ENCODE measurements at regions not wholly inside any gene's neighbourhood (a gene's known extent, or its start where the extent isn't known, plus 50 kb on each side); places are given as distances from the start of the nearest gene placed in this dataset.

DNA sequence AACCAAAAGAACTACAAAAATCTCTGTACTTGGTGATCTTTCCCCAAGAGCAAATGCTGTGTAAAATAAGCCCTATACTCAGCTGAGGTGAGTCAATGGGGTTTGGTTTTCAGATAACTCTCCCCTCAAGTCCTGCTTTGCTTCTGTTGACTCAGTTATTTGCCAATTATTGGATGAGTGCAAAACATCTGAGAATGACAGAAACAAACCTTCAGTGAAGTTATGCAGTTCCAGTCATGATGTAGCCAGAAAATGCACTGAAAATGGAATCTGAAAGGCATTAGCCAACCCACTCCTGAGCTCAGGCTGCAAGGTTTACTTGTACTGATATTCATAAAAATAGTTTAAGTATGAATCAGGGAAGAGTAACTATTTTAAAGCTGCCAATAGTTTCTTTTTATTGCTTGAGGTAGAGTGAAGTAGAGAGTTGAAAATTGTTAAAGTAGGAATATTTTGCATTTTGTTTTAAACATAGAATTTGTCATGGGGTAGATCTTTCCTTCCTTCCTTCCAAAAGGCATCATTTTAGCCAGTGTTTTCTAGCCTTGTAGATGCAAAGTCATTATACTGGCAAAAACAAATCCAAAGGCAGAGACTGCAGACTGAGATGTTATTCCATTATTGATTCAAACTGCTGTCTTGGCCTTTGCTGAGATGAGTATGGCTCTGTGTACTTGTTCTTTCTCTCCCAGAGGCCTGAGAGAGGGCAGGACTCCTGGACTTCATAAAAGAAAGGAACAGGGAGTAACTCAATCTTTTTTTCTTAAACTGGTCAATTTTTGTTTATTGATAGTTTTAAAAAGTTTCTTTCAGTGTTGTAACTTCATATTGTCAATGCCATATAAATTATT is 215.3 kb downstream of the RND3 start:
- Histone ChIP-seq H3K4me3 (no peak overlapping the region), H3K27ac (replicated peaks) (no peak overlapping the region), H3K4me1 (no peaks in the 10 kb centered on the region), H3K27me3 (ENCODE audit: low read depth) (no peaks in the 10 kb centered on the region), H3K9me3 (replicated peaks) (peaks cover 10% of the 10 kb centered on the region), H3K36me3 (no peaks in the 10 kb centered on the region)
- no peak for DNase-seq
- TF ChIP-seq, protein P1, sequence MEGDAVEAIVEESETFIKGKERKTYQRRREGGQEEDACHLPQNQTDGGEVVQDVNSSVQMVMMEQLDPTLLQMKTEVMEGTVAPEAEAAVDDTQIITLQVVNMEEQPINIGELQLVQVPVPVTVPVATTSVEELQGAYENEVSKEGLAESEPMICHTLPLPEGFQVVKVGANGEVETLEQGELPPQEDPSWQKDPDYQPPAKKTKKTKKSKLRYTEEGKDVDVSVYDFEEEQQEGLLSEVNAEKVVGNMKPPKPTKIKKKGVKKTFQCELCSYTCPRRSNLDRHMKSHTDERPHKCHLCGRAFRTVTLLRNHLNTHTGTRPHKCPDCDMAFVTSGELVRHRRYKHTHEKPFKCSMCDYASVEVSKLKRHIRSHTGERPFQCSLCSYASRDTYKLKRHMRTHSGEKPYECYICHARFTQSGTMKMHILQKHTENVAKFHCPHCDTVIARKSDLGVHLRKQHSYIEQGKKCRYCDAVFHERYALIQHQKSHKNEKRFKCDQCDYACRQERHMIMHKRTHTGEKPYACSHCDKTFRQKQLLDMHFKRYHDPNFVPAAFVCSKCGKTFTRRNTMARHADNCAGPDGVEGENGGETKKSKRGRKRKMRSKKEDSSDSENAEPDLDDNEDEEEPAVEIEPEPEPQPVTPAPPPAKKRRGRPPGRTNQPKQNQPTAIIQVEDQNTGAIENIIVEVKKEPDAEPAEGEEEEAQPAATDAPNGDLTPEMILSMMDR (IDR thresholded peaks at IDR 0.05; ENCODE audit: borderline replicate concordance), result no peak
- intact Hi-C loops (cut with micrococcal nuclease), result no loop called here

DNA sequence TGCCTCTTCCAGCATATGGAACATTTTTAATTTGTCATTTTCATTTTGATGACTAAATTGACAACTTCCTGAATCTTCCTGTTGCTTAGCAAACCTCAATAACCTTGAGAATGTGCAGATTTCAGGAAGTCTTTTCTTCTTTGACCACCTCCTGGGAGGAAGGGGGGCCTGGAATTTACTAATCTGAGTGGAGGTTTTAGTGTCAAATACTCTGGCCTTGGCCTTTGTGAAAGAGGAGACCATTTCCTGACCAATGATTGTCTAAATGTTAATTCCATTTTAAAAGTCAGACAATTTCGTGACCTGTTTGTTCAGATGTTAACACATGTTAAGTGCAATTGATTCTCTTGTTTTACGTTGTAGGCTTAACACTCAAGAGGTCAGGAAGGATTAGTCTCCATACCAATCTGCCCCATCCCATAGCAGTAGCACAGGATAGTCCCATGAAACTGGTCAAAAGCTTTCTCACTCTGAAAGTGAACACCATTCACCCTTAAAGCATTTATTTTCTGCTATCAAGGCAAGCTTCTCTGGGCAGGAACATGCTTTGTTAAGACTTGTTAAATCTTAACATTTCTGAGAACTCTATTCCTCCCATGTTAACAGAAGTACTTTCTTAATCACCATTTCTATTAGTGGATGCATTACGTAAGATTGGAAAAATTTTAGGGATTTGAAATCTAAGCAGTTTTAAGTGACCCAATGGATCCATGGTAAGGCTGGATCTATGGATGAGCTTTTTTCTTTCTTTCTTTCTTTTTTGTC is 219.6 kb downstream of the RND3 start:
- intact Hi-C loops (cut with micrococcal nuclease), result no loop called here
- no peak for DNase-seq
- TF ChIP-seq, protein P1 (IDR thresholded peaks at IDR 0.05; ENCODE audit: borderline replicate concordance), result no peak

DNA sequence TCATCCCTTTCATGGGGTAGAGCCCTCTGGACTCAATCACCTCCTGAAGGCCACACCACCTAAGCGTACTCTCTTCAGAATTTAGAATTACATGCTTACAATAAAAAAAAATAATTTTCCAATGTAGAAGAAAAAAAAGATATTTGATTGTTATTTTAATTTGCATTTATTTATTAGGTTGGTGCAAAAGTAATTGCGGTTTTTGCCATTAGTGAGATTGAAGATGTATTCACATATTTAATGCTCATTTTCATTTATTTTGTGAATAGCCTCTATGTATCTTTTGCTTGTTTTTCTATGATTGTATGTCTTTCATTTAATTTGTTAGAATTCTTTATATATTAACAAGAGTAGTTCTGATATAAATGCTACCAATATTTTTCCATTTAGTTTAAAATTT is 220.5 kb downstream of the RND3 start:
- H3K27me3 ChIP-seq (ENCODE audit: low read depth), result no peaks in the 10 kb centered on the region
- no peak overlapping the region for H3K4me3 ChIP-seq
- DNase-seq, result no peak
- TF ChIP-seq, protein P1 (IDR thresholded peaks at IDR 0.05; ENCODE audit: borderline replicate concordance), result no peak
- no peaks in the 10 kb centered on the region for H3K36me3 ChIP-seq
- no peaks in the 10 kb centered on the region for H3K4me1 ChIP-seq
- intact Hi-C loops (cut with micrococcal nuclease), result no loop called here
- H3K9me3 ChIP-seq (replicated peaks), result peaks cover 8% of the 10 kb centered on the region
- H3K27ac ChIP-seq (replicated peaks), result no peak overlapping the region

More for the DNA sequence above, 219.6 kb downstream of the RND3 start:
- no peak overlapping the region for H3K27ac ChIP-seq (replicated peaks)
- H3K4me3 ChIP-seq, result no peak overlapping the region
- H3K27me3 ChIP-seq (ENCODE audit: low read depth), result no peaks in the 10 kb centered on the region
- no peaks in the 10 kb centered on the region for H3K4me1 ChIP-seq
- H3K36me3 ChIP-seq, result no peaks in the 10 kb centered on the region
- H3K9me3 ChIP-seq (replicated peaks), result no peaks in the 10 kb centered on the region

DNA sequence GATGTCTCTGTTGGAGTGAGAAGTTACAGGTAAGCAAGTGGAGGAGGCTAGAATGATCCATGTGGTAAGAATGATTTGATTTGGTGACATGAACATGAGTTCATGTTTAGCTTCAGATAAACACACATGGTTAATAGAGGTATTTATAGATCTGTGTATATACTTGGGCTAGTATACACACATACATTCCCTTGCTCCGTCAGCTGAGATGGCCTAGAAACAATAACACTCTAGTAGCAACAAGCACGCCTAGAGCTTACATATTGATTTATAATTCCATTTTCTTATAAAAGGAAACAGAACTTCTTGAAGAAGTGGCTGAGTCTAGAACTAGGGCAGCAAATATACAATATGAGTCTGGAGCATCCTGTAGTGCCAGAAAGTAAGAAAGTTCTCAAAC is 223.0 kb downstream of the RND3 start:
- intact Hi-C loops (cut with micrococcal nuclease), result no loop called here
- TF ChIP-seq, protein P1 (IDR thresholded peaks at IDR 0.05; ENCODE audit: borderline replicate concordance), result no peak
- H3K4me3 ChIP-seq, result no peak overlapping the region
- H3K27ac ChIP-seq (replicated peaks), result no peak overlapping the region
- no peaks in the 10 kb centered on the region for H3K4me1 ChIP-seq
- H3K9me3 ChIP-seq (replicated peaks), result peaks cover 19% of the 10 kb centered on the region
- no peaks in the 10 kb centered on the region for H3K27me3 ChIP-seq (ENCODE audit: low read depth)
- no peak for DNase-seq
- H3K36me3 ChIP-seq, result no peaks in the 10 kb centered on the region

DNA sequence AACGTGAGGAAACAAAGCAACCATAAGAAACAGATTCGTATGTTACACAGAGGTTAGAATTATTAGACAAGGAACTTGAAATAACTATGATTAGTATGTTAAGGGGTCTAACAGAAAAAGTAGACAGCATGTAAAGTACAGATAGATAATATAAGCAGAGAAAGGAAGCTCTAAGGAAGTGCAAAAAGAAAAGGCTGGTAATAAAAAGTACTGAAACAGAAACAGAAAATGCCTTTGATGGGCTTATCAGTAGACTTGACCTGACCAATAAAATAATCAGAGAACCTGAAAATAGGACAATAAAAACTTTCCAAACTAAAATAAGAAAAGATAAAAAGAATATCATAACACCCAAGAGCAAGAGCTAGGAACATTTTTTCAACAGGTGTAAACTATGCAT is 225.8 kb downstream of the RND3 start:
- Histone ChIP-seq H3K4me1 (no peaks in the 10 kb centered on the region), H3K9me3 (replicated peaks) (peaks cover 19% of the 10 kb centered on the region), H3K27me3 (ENCODE audit: low read depth) (no peaks in the 10 kb centered on the region), H3K4me3 (no peak overlapping the region), H3K36me3 (no peaks in the 10 kb centered on the region), H3K27ac (replicated peaks) (no peak overlapping the region)
- no peak for DNase-seq
- TF ChIP-seq, protein P1 (IDR thresholded peaks at IDR 0.05; ENCODE audit: borderline replicate concordance), result no peak
- intact Hi-C loops (cut with micrococcal nuclease), result no loop called here
